ENCODE measurements at regions not wholly inside any gene's neighbourhood (a gene's known extent, or its start where the extent isn't known, plus 50 kb on each side); places are given as distances from the start of the nearest gene placed in this dataset.

DNA sequence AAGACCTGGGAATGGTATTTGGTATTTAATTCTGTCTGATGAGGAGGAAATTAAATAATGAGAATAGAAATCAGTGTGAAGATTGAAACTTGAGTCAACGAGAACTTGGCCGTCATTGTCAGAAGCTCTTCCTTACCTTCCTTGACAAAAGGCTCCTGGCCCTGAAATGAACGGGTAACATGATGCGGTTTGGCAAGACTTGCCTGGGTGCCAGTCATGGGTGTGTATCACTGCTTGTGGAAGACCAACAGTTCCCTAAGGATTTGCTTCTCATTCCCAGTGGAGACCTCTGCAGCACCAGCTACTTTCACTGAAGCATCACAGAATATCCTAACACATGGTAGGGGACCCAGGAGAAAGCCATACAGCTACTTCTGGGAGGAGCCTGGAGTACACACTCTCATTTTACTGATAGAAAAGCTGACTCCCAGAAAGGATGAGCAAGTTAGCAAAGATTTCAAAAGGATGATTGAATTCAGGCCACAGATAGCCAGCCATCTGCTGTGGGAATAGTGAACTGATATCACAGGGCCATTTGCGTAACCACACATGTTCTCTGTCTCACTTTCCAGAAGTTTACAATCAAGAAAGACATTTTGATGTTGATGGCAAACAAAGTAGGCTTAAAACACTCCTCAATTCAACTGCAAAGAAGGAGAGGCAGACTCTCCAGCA is 258.1 kb upstream of the SALL1 start:
- peaks cover 15% of the 10 kb centered on the region for H3K4me1 ChIP-seq (ENCODE audit: insufficient read depth)
- Mint-ChIP-seq H3K36me3 (ENCODE audit: low read depth) (no peaks in the 10 kb centered on the region), H3K9me3 (no peaks in the 10 kb centered on the region), H3K4me1 (peaks cover 16% of the 10 kb centered on the region), H3K27me3 (ENCODE audit: insufficient read depth, low read depth, poor library complexity) (peaks cover 3% of the 10 kb centered on the region), H3K4me3 (no peak overlapping the region), H3K27ac (no peak overlapping the region)
- ATAC-seq (no peak), DNase-seq (ENCODE audit: low spot score) (no peak)
- peaks cover 4% of the 10 kb centered on the region; the same call in 1 of the 2 replicates for H3K9me2 ChIP-seq (ENCODE audit: insufficient read depth)
- no peaks in the 10 kb centered on the region for H3K36me3 ChIP-seq (ENCODE audit: insufficient read depth)
- no peaks in the 10 kb centered on the region for H3K79me2 ChIP-seq (replicated peaks; ENCODE audit: insufficient read depth)
- no peaks in the 10 kb centered on the region for H3F3A ChIP-seq (replicated peaks; ENCODE audit: low read depth)
- no peak overlapping the region for H3K27ac ChIP-seq (ENCODE audit: low read depth)
- TF ChIP-seq JUNB (IDR thresholded peaks at IDR 0.05; ENCODE audit: unreplicated experiment) (no peak), CREB1 (CRISPR knock-in tag; IDR thresholded peaks at IDR 0.05; ENCODE audit: low read depth) (no peak), STAT1 (IDR thresholded peaks at IDR 0.05; ENCODE audit: unreplicated experiment) (no peak), EZH2 (IDR thresholded peaks at IDR 0.05; ENCODE audit: low read depth, unreplicated experiment) (no peak), POLR2AphosphoS5 (IDR thresholded peaks at IDR 0.05; ENCODE audit: low read depth) (no peak), ZNF462 (CRISPR knock-in tag; IDR thresholded peaks at IDR 0.05) (no peak), ETS1 (IDR thresholded peaks at IDR 0.05) (no peak), ZNF114 (CRISPR knock-in tag; IDR thresholded peaks at IDR 0.05) (no peak), ZNF331 (CRISPR knock-in tag; IDR thresholded peaks at IDR 0.05; ENCODE audit: low read depth) (no peak), EZH2phosphoT487 (IDR thresholded peaks at IDR 0.05; ENCODE audit: unreplicated experiment) (no peak), NANOG (IDR thresholded peaks at IDR 0.05; ENCODE audit: borderline replicate concordance) (no peak)
- TF ChIP-seq, protein P1, sequence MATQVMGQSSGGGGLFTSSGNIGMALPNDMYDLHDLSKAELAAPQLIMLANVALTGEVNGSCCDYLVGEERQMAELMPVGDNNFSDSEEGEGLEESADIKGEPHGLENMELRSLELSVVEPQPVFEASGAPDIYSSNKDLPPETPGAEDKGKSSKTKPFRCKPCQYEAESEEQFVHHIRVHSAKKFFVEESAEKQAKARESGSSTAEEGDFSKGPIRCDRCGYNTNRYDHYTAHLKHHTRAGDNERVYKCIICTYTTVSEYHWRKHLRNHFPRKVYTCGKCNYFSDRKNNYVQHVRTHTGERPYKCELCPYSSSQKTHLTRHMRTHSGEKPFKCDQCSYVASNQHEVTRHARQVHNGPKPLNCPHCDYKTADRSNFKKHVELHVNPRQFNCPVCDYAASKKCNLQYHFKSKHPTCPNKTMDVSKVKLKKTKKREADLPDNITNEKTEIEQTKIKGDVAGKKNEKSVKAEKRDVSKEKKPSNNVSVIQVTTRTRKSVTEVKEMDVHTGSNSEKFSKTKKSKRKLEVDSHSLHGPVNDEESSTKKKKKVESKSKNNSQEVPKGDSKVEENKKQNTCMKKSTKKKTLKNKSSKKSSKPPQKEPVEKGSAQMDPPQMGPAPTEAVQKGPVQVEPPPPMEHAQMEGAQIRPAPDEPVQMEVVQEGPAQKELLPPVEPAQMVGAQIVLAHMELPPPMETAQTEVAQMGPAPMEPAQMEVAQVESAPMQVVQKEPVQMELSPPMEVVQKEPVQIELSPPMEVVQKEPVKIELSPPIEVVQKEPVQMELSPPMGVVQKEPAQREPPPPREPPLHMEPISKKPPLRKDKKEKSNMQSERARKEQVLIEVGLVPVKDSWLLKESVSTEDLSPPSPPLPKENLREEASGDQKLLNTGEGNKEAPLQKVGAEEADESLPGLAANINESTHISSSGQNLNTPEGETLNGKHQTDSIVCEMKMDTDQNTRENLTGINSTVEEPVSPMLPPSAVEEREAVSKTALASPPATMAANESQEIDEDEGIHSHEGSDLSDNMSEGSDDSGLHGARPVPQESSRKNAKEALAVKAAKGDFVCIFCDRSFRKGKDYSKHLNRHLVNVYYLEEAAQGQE (IDR thresholded peaks at IDR 0.05; ENCODE audit: unreplicated experiment), result no peak
- TF ChIP-seq, protein P2, sequence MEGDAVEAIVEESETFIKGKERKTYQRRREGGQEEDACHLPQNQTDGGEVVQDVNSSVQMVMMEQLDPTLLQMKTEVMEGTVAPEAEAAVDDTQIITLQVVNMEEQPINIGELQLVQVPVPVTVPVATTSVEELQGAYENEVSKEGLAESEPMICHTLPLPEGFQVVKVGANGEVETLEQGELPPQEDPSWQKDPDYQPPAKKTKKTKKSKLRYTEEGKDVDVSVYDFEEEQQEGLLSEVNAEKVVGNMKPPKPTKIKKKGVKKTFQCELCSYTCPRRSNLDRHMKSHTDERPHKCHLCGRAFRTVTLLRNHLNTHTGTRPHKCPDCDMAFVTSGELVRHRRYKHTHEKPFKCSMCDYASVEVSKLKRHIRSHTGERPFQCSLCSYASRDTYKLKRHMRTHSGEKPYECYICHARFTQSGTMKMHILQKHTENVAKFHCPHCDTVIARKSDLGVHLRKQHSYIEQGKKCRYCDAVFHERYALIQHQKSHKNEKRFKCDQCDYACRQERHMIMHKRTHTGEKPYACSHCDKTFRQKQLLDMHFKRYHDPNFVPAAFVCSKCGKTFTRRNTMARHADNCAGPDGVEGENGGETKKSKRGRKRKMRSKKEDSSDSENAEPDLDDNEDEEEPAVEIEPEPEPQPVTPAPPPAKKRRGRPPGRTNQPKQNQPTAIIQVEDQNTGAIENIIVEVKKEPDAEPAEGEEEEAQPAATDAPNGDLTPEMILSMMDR (conservative IDR thresholded peaks at IDR 0.05; ENCODE audit: low read depth in 2 of 2), result no peak
- H2AFZ ChIP-seq, result peak overlapping the region; percentile 80
- H3K27me3 ChIP-seq (ENCODE audit: insufficient read depth), result no peaks in the 10 kb centered on the region
- no peaks in the 10 kb centered on the region for H4K20me1 ChIP-seq (replicated peaks; ENCODE audit: insufficient read depth)
- no peak overlapping the region for H3K4me2 ChIP-seq
- H3K4me3 ChIP-seq, result no peak overlapping the region
